ENCODE measurements at regions not wholly inside any gene's neighbourhood (a gene's known extent, or its start where the extent isn't known, plus 50 kb on each side); places are given as distances from the start of the nearest gene placed in this dataset.

GRCh38 chr12:127412866-127413265, 854.1 kb upstream of the TMEM132C start:
- no peaks in the 10 kb centered on the region for H3K36me3 ChIP-seq (ENCODE audit: control insufficient read depth in 2 of 3, insufficient read depth in 3 of 3, low read length in 3 of 3)
- no peak overlapping the region for H3K27ac ChIP-seq (ENCODE audit: low read depth in 2 of 2, low read length in 2 of 2)
- FAIRE-seq (no peak), DNase-seq (no peak)
- H3K27me3 ChIP-seq (ENCODE audit: control insufficient read depth, insufficient read depth, low read length) = no peaks in the 10 kb centered on the region
- H3K9me3 ChIP-seq (ENCODE audit: control insufficient read depth in 2 of 3, insufficient read depth in 1 of 3, low read length in 3 of 3) = peaks cover 0 to 5% (median 0%) of the 10 kb centered on the region in 3 donors
- H3K4me1 ChIP-seq (ENCODE audit: control insufficient read depth in 2 of 3, insufficient read depth in 2 of 3, low read depth in 1 of 3, low read length in 3 of 3) = no peaks in the 10 kb centered on the region
- no peak for TF ChIP-seq CTCF (IDR thresholded peaks at IDR 0.05; ENCODE audit: borderline replicate concordance, extremely low read depth, insufficient read depth)
- intact Hi-C loops (cut with DNase I) = no loop called here
- H3K4me3 ChIP-seq (ENCODE audit: low read length in 3 of 3) = no peak overlapping the region
- H3K9ac ChIP-seq (ENCODE audit: low read length in 3 of 3) = no peak overlapping the region

DNA sequence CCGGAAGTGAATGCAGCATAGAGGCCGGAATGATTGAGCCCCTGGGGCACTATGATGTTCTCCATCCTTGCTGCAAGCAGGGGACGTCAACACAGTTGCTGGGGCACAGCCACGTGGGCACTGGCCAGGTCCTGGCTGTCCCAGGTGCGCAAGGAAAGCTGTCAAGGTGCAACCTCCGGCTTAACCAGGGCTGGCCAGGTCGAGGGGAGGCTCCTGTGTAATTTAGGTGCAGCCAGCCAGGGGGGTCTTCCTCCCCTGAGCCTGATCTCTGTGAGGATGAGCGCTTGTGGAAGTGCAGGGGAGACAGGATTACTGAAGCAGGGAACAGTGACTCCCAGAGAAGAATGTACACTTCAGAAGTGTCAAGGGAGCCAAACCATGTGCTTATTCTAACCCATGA, 852.8 kb upstream of the TMEM132C start:
- Histone ChIP-seq H3K27me3 (ENCODE audit: control insufficient read depth, insufficient read depth, low read length) (no peaks in the 10 kb centered on the region), H3K9ac (ENCODE audit: low read length in 3 of 3) (no peak overlapping the region), H3K4me1 (ENCODE audit: control insufficient read depth in 2 of 3, insufficient read depth in 2 of 3, low read depth in 1 of 3, low read length in 3 of 3) (no peaks in the 10 kb centered on the region), H3K36me3 (ENCODE audit: control insufficient read depth in 2 of 3, insufficient read depth in 3 of 3, low read length in 3 of 3) (no peaks in the 10 kb centered on the region), H3K9me3 (ENCODE audit: control insufficient read depth in 2 of 3, insufficient read depth in 1 of 3, low read length in 3 of 3) (peaks cover 0 to 7% (median 0%) of the 10 kb centered on the region in 3 donors), H3K27ac (ENCODE audit: low read depth in 2 of 2, low read length in 2 of 2) (no peak overlapping the region), H3K4me3 (ENCODE audit: low read length in 3 of 3) (no peak overlapping the region)
- no peak for TF ChIP-seq CTCF (IDR thresholded peaks at IDR 0.05; ENCODE audit: borderline replicate concordance, extremely low read depth, insufficient read depth)
- FAIRE-seq (no peak), DNase-seq (no peak)
- intact Hi-C loops (cut with DNase I) = no loop called here

GRCh38 chr12:127414636-127415035, 852.3 kb upstream of the TMEM132C start:
- DNase-seq (no peak), FAIRE-seq (no peak)
- no peak overlapping the region for H3K4me3 ChIP-seq (ENCODE audit: low read length in 3 of 3)
- intact Hi-C loops (cut with DNase I) = no loop called here
- H3K9ac ChIP-seq (ENCODE audit: low read length in 3 of 3) = no peak overlapping the region
- H3K9me3 ChIP-seq (ENCODE audit: control insufficient read depth in 2 of 3, insufficient read depth in 1 of 3, low read length in 3 of 3) = peaks cover 0 to 12% (median 0%) of the 10 kb centered on the region in 3 donors
- no peak overlapping the region for H3K27ac ChIP-seq (ENCODE audit: low read depth in 2 of 2, low read length in 2 of 2)
- TF ChIP-seq CTCF (IDR thresholded peaks at IDR 0.05; ENCODE audit: borderline replicate concordance, extremely low read depth, insufficient read depth) = no peak
- H3K36me3 ChIP-seq (ENCODE audit: control insufficient read depth in 2 of 3, insufficient read depth in 3 of 3, low read length in 3 of 3) = no peaks in the 10 kb centered on the region
- H3K27me3 ChIP-seq (ENCODE audit: control insufficient read depth, insufficient read depth, low read length) = no peaks in the 10 kb centered on the region
- H3K4me1 ChIP-seq (ENCODE audit: control insufficient read depth in 2 of 3, insufficient read depth in 2 of 3, low read depth in 1 of 3, low read length in 3 of 3) = no peaks in the 10 kb centered on the region

DNA sequence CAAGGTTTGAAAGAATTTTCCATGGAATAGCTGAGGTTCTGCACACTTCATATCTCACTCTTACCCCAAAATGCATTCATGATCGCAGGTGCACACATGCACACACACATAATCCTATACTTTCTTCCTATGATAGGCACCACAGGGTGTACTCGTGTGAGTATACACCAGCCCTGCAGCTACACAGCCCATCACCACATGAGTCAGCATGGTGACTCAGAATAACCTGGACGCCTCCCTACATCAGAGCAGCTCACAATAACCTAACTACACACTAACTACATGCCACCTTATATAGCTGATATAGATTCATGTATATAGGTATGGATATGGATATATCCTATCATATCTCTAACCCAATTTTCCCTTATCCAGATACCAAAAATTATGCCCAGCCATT, 850.2 kb upstream of the TMEM132C start:
- Histone ChIP-seq H3K4me3 (ENCODE audit: low read length in 3 of 3) (no peak overlapping the region), H3K4me1 (ENCODE audit: control insufficient read depth in 2 of 3, insufficient read depth in 2 of 3, low read depth in 1 of 3, low read length in 3 of 3) (no peaks in the 10 kb centered on the region), H3K36me3 (ENCODE audit: control insufficient read depth in 2 of 3, insufficient read depth in 3 of 3, low read length in 3 of 3) (no peaks in the 10 kb centered on the region), H3K27ac (ENCODE audit: low read depth in 2 of 2, low read length in 2 of 2) (no peak overlapping the region), H3K9ac (ENCODE audit: low read length in 3 of 3) (no peak overlapping the region), H3K9me3 (ENCODE audit: control insufficient read depth in 2 of 3, insufficient read depth in 1 of 3, low read length in 3 of 3) (peaks cover 0 to 12% (median 0%) of the 10 kb centered on the region in 3 donors), H3K27me3 (ENCODE audit: control insufficient read depth, insufficient read depth, low read length) (no peaks in the 10 kb centered on the region)
- intact Hi-C loops (cut with DNase I) = no loop called here
- FAIRE-seq = no peak
- no peak for TF ChIP-seq CTCF (IDR thresholded peaks at IDR 0.05; ENCODE audit: borderline replicate concordance, extremely low read depth, insufficient read depth)
- no peak for DNase-seq
